Activated CD4-positive, alpha-beta T cell treated with anti-CD3 and anti-CD28 coated beads, Interleukin-2, amount 10 ng/mL, durations not matched to agents 24 days and 14 days (primary cell): ENCODE measurements at regions not wholly inside any gene's neighbourhood (a gene's known extent, or its start where the extent isn't known, plus 50 kb on each side); places are given as distances from the start of the nearest gene placed in this dataset.

Source experiments
- DNase-seq: peaks from one replicate; pipeline ENCODE4 v3.0.0; 2022
- H3K27ac Mint-ChIP-seq: one replicate; pipeline ENCODE4 v1.8.0; 2022; ENCODE audit warnings: mild to moderate bottlenecking, mixed read lengths
- H3K27me3 Mint-ChIP-seq: one replicate; pipeline ENCODE4 v1.8.0; 2022; ENCODE audit warnings: mixed read lengths
- H3K36me3 Mint-ChIP-seq: one replicate; pipeline ENCODE4 v1.8.0; 2022; ENCODE audit warnings: low read depth, mild to moderate bottlenecking, mixed read lengths
- H3K4me1 Mint-ChIP-seq: one replicate; pipeline ENCODE4 v1.8.0; 2021; ENCODE audit warnings: mixed read lengths
- H3K4me3 Mint-ChIP-seq: one replicate; pipeline ENCODE4 v1.8.0; 2022; ENCODE audit warnings: mild to moderate bottlenecking, moderate library complexity, mixed read lengths
- H3K9me3 Mint-ChIP-seq: one replicate; pipeline ENCODE4 v1.8.0; 2021; ENCODE audit warnings: mixed read lengths
- intact Hi-C: fragments of 100-400 bp; cut with micrococcal nuclease; formaldehyde crosslinking; loops from one replicate; pipeline ENCODE4 v1.15.1; 2023

- H3K27ac Mint-ChIP-seq, result no peak overlapping the region
- no peak for DNase-seq
- no peaks in the 10 kb centered on the region for H3K36me3 Mint-ChIP-seq
- peaks cover 9% of the 10 kb centered on the region for H3K9me3 Mint-ChIP-seq
- intact Hi-C loops, result no loop called here
- H3K27me3 Mint-ChIP-seq, result peaks cover 13% of the 10 kb centered on the region
- H3K4me1 Mint-ChIP-seq, result peaks cover 6% of the 10 kb centered on the region
- no peak overlapping the region for H3K4me3 Mint-ChIP-seq
Measured at GRCh38 chr3:102020735-102021134, 171.4 kb downstream of the NFKBIZ start.

- intact Hi-C loops, result no loop called here
- H3K4me3 Mint-ChIP-seq, result no peak overlapping the region
- H3K27ac Mint-ChIP-seq, result no peak overlapping the region
- peaks cover 9% of the 10 kb centered on the region for H3K9me3 Mint-ChIP-seq
- H3K4me1 Mint-ChIP-seq, result peaks cover 2% of the 10 kb centered on the region
- no peaks in the 10 kb centered on the region for H3K36me3 Mint-ChIP-seq
- no peak for DNase-seq
- peaks cover 16% of the 10 kb centered on the region for H3K27me3 Mint-ChIP-seq
Measured at GRCh38 chr3:102024270-102024904, 175.1 kb downstream of the NFKBIZ start.

GRCh38 chr3:102025606-102026270, 176.4 kb downstream of the NFKBIZ start:
- peaks cover 5% of the 10 kb centered on the region for H3K9me3 Mint-ChIP-seq
- DNase-seq, result no peak
- peaks cover 9% of the 10 kb centered on the region for H3K27me3 Mint-ChIP-seq
- intact Hi-C loops, result no loop called here
- H3K27ac Mint-ChIP-seq, result no peak overlapping the region
- peaks cover 2% of the 10 kb centered on the region for H3K4me1 Mint-ChIP-seq
- H3K36me3 Mint-ChIP-seq, result no peaks in the 10 kb centered on the region
- no peak overlapping the region for H3K4me3 Mint-ChIP-seq

GRCh38 chr3:102026656-102027055, 177.3 kb downstream of the NFKBIZ start:
- intact Hi-C loops, result no loop called here
- H3K4me3 Mint-ChIP-seq, result no peak overlapping the region
- H3K27ac Mint-ChIP-seq, result no peak overlapping the region
- peaks cover 5% of the 10 kb centered on the region for H3K9me3 Mint-ChIP-seq
- peaks cover 6% of the 10 kb centered on the region for H3K4me1 Mint-ChIP-seq
- H3K36me3 Mint-ChIP-seq, result no peaks in the 10 kb centered on the region
- no peak for DNase-seq
- H3K27me3 Mint-ChIP-seq, result peaks cover 9% of the 10 kb centered on the region

GRCh38 chr3:102030661-102031060, 181.3 kb downstream of the NFKBIZ start:
- peaks cover 8% of the 10 kb centered on the region for H3K4me1 Mint-ChIP-seq
- no peak for DNase-seq
- H3K36me3 Mint-ChIP-seq, result no peaks in the 10 kb centered on the region
- peaks cover 6% of the 10 kb centered on the region for H3K27me3 Mint-ChIP-seq
- intact Hi-C loops, result no loop called here
- peaks cover 5% of the 10 kb centered on the region for H3K9me3 Mint-ChIP-seq
- H3K4me3 Mint-ChIP-seq, result no peak overlapping the region
- H3K27ac Mint-ChIP-seq, result no peak overlapping the region

GRCh38 chr3:102031834-102032233, 182.5 kb downstream of the NFKBIZ start:
- peaks cover 5% of the 10 kb centered on the region for H3K9me3 Mint-ChIP-seq
- peaks cover 8% of the 10 kb centered on the region for H3K4me1 Mint-ChIP-seq
- no peak overlapping the region for H3K4me3 Mint-ChIP-seq
- no peaks in the 10 kb centered on the region for H3K36me3 Mint-ChIP-seq
- H3K27me3 Mint-ChIP-seq, result no peaks in the 10 kb centered on the region
- no peak for DNase-seq
- intact Hi-C loops, result no loop called here
- H3K27ac Mint-ChIP-seq, result no peak overlapping the region

GRCh38 chr3:102032491-102033383, 183.4 kb downstream of the NFKBIZ start:
- DNase-seq, result no peak
- Mint-ChIP-seq H3K27me3 (peaks cover 2% of the 10 kb centered on the region), H3K4me3 (no peak overlapping the region), H3K27ac (no peak overlapping the region), H3K36me3 (no peaks in the 10 kb centered on the region), H3K4me1 (peaks cover 8% of the 10 kb centered on the region), H3K9me3 (peaks cover 5% of the 10 kb centered on the region)
- intact Hi-C loops, result no loop called here

GRCh38 chr3:102034639-102035451, 185.5 kb downstream of the NFKBIZ start:
- H3K27ac Mint-ChIP-seq, result no peak overlapping the region
- H3K27me3 Mint-ChIP-seq, result peaks cover 2% of the 10 kb centered on the region
- no peak overlapping the region for H3K4me3 Mint-ChIP-seq
- no peak for DNase-seq
- H3K36me3 Mint-ChIP-seq, result peaks cover 7% of the 10 kb centered on the region
- peaks cover 16% of the 10 kb centered on the region for H3K9me3 Mint-ChIP-seq
- intact Hi-C loops, result no loop called here
- peaks cover 8% of the 10 kb centered on the region for H3K4me1 Mint-ChIP-seq

- H3K27ac Mint-ChIP-seq, result no peak overlapping the region
Measured at GRCh38 chr3:102036017-102036416, 186.7 kb downstream of the NFKBIZ start.

GRCh38 chr3:102036472-102036871, 187.2 kb downstream of the NFKBIZ start:
- H3K27ac Mint-ChIP-seq, result no peak overlapping the region
- H3K36me3 Mint-ChIP-seq, result peaks cover 7% of the 10 kb centered on the region
- H3K27me3 Mint-ChIP-seq, result peaks cover 7% of the 10 kb centered on the region
- H3K9me3 Mint-ChIP-seq, result peaks cover 17% of the 10 kb centered on the region
- no peak for DNase-seq
- no peak overlapping the region for H3K4me3 Mint-ChIP-seq
- peaks cover 5% of the 10 kb centered on the region for H3K4me1 Mint-ChIP-seq
- intact Hi-C loops, result no loop called here

More at GRCh38 chr3:102036017-102036416, 186.7 kb downstream of the NFKBIZ start:
- Mint-ChIP-seq H3K27me3 (peaks cover 2% of the 10 kb centered on the region), H3K4me3 (no peak overlapping the region), H3K9me3 (peaks cover 13% of the 10 kb centered on the region), H3K36me3 (peaks cover 7% of the 10 kb centered on the region), H3K4me1 (peaks cover 8% of the 10 kb centered on the region)
- intact Hi-C loops, result no loop called here
- no peak for DNase-seq

GRCh38 chr3:102037209-102037608, 187.9 kb downstream of the NFKBIZ start:
- H3K27me3 Mint-ChIP-seq, result peaks cover 7% of the 10 kb centered on the region
- peaks cover 19% of the 10 kb centered on the region for H3K9me3 Mint-ChIP-seq

GRCh38 chr3:102037791-102038190, 188.5 kb downstream of the NFKBIZ start:
- H3K27ac Mint-ChIP-seq, result no peak overlapping the region
- no peak overlapping the region for H3K4me3 Mint-ChIP-seq
- H3K27me3 Mint-ChIP-seq, result peaks cover 7% of the 10 kb centered on the region

More at GRCh38 chr3:102037209-102037608, 187.9 kb downstream of the NFKBIZ start:
- no peak for DNase-seq
- Mint-ChIP-seq H3K27ac (no peak overlapping the region), H3K4me1 (peaks cover 5% of the 10 kb centered on the region), H3K36me3 (peaks cover 7% of the 10 kb centered on the region), H3K4me3 (no peak overlapping the region)
- intact Hi-C loops, result no loop called here

GRCh38 chr3:102038477-102039142, 189.3 kb downstream of the NFKBIZ start:
- intact Hi-C loops, result no loop called here
- H3K27ac Mint-ChIP-seq, result no peak overlapping the region
- no peak for DNase-seq
- H3K27me3 Mint-ChIP-seq, result peaks cover 7% of the 10 kb centered on the region
- H3K9me3 Mint-ChIP-seq, result peaks cover 27% of the 10 kb centered on the region
- peaks cover 10% of the 10 kb centered on the region for H3K36me3 Mint-ChIP-seq
- H3K4me3 Mint-ChIP-seq, result no peak overlapping the region
- peaks cover 5% of the 10 kb centered on the region for H3K4me1 Mint-ChIP-seq

More at GRCh38 chr3:102037791-102038190, 188.5 kb downstream of the NFKBIZ start:
- intact Hi-C loops, result no loop called here
- no peak for DNase-seq
- peaks cover 7% of the 10 kb centered on the region for H3K36me3 Mint-ChIP-seq
- peaks cover 25% of the 10 kb centered on the region for H3K9me3 Mint-ChIP-seq
- peaks cover 5% of the 10 kb centered on the region for H3K4me1 Mint-ChIP-seq
